ENCODE measurements at regions not wholly inside any gene's neighbourhood (a gene's known extent, or its start where the extent isn't known, plus 50 kb on each side); places are given as distances from the start of the nearest gene placed in this dataset.

GRCh38 chr13:74045583-74045982 is 88.6 kb downstream of the KLF12 start:
- H3K36me3 ChIP-seq (ENCODE audit: control insufficient read depth, insufficient read depth, low read length): no peaks in the 10 kb centered on the region
- no peak for TF ChIP-seq CTCF (IDR thresholded peaks at IDR 0.05; ENCODE audit: insufficient read depth in 1 of 2, low read depth in 1 of 2, low read length in 1 of 2, severe bottlenecking in 1 of 2, unreplicated experiment in 1 of 2)
- no TSS peak for BruUV-seq (replicated peaks)
- intact Hi-C loops (cut with micrococcal nuclease; ENCODE audit: unreplicated experiment): no loop called here
- no peak overlapping the region for H3K27ac Mint-ChIP-seq (ENCODE audit: unreplicated experiment)
- peaks cover 27% of the 10 kb centered on the region for H3K4me1 Mint-ChIP-seq (ENCODE audit: low read depth, unreplicated experiment)
- DNase-seq: no peak
- H3K4me1 ChIP-seq: peaks cover 16% of the 10 kb centered on the region
- H3K9me3 Mint-ChIP-seq (ENCODE audit: unreplicated experiment): no peaks in the 10 kb centered on the region
- H3K4me3 ChIP-seq (ENCODE audit: low read depth, low read length): no peak overlapping the region
- POLR2A ChIA-PET: no interaction called here
- H3K27me3 ChIP-seq (replicated peaks; ENCODE audit: control insufficient read depth, insufficient read depth, low read length): no peaks in the 10 kb centered on the region
- H3K36me3 Mint-ChIP-seq (ENCODE audit: insufficient read depth, unreplicated experiment): no peaks in the 10 kb centered on the region
- H3K27me3 Mint-ChIP-seq (ENCODE audit: insufficient read depth, unreplicated experiment): no peaks in the 10 kb centered on the region
- H3K9me3 ChIP-seq: no peaks in the 10 kb centered on the region
- CTCF ChIA-PET: no interaction called here
- no peak overlapping the region for H3K4me3 Mint-ChIP-seq (ENCODE audit: unreplicated experiment)

DNA sequence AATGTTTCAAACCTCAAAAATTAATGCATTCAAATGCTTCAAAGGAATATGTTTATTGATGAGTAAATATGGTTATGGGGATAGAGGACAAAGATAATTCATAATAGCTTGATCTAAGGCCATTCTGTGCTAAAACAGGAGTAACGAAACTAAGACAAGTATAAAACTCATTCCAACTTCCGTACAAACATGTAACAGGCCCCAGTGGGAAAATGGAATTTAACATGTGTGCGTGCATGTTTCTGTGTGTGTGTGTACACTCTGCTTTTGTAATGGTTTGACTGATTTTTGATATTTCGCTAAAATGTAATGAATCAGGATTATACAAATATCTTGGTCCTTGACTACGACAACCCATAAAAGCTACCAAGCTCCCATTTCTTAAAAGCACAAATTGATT is 91.0 kb downstream of the KLF12 start:
- DNase-seq: no peak
- CTCF ChIA-PET: no interaction called here
- intact Hi-C loops (cut with micrococcal nuclease; ENCODE audit: unreplicated experiment): no loop called here
- POLR2A ChIA-PET: no interaction called here
- Histone ChIP-seq H3K36me3 (ENCODE audit: control insufficient read depth, insufficient read depth, low read length) (no peaks in the 10 kb centered on the region), H3K4me3 (ENCODE audit: low read depth, low read length) (no peak overlapping the region), H3K9me3 (no peaks in the 10 kb centered on the region), H3K4me1 (peaks cover 8% of the 10 kb centered on the region), H3K27me3 (replicated peaks; ENCODE audit: control insufficient read depth, insufficient read depth, low read length) (no peaks in the 10 kb centered on the region)
- Mint-ChIP-seq H3K4me3 (ENCODE audit: unreplicated experiment) (no peak overlapping the region), H3K36me3 (ENCODE audit: insufficient read depth, unreplicated experiment) (no peaks in the 10 kb centered on the region), H3K27me3 (ENCODE audit: insufficient read depth, unreplicated experiment) (no peaks in the 10 kb centered on the region), H3K4me1 (ENCODE audit: low read depth, unreplicated experiment) (peaks cover 17% of the 10 kb centered on the region), H3K27ac (ENCODE audit: unreplicated experiment) (no peak overlapping the region), H3K9me3 (ENCODE audit: unreplicated experiment) (no peaks in the 10 kb centered on the region)
- no peak for TF ChIP-seq CTCF (IDR thresholded peaks at IDR 0.05; ENCODE audit: insufficient read depth in 1 of 2, low read depth in 1 of 2, low read length in 1 of 2, severe bottlenecking in 1 of 2, unreplicated experiment in 1 of 2)
- no TSS peak for BruUV-seq (replicated peaks)

GRCh38 chr13:74040200-74040599 is 94.0 kb downstream of the KLF12 start:
- H3K36me3 ChIP-seq (ENCODE audit: control insufficient read depth, insufficient read depth, low read length): no peaks in the 10 kb centered on the region
- intact Hi-C loops (cut with micrococcal nuclease; ENCODE audit: unreplicated experiment): loop anchor here (2.0 kb wide), 1 partner anchor 191 kb away; no protein-coding TSS in a partner anchor
- H3K27ac Mint-ChIP-seq (ENCODE audit: unreplicated experiment): no peak overlapping the region
- POLR2A ChIA-PET: no interaction called here
- no peak overlapping the region for H3K4me3 ChIP-seq (ENCODE audit: low read depth, low read length)
- H3K4me1 ChIP-seq: peaks cover 22% of the 10 kb centered on the region
- no peaks in the 10 kb centered on the region for H3K9me3 ChIP-seq
- H3K4me1 Mint-ChIP-seq (ENCODE audit: low read depth, unreplicated experiment): peaks cover 22% of the 10 kb centered on the region
- H3K27me3 ChIP-seq (replicated peaks; ENCODE audit: control insufficient read depth, insufficient read depth, low read length): no peaks in the 10 kb centered on the region
- H3K9me3 Mint-ChIP-seq (ENCODE audit: unreplicated experiment): no peaks in the 10 kb centered on the region
- H3K4me3 Mint-ChIP-seq (ENCODE audit: unreplicated experiment): no peak overlapping the region
- peak; percentile 79 to 87 for TF ChIP-seq CTCF (IDR thresholded peaks at IDR 0.05; ENCODE audit: insufficient read depth in 1 of 2, low read depth in 1 of 2, low read length in 1 of 2, severe bottlenecking in 1 of 2, unreplicated experiment in 1 of 2)
- H3K36me3 Mint-ChIP-seq (ENCODE audit: insufficient read depth, unreplicated experiment): peaks cover 6% of the 10 kb centered on the region
- H3K27me3 Mint-ChIP-seq (ENCODE audit: insufficient read depth, unreplicated experiment): no peaks in the 10 kb centered on the region
- no TSS peak for BruUV-seq (replicated peaks)
- peak; percentile 76 to 79 for DNase-seq
- CTCF ChIA-PET: interaction anchor here (1.9 kb wide), 1 partner anchor 15 kb away, joined by 4 read pairs; no protein-coding TSS in a partner anchor

All from Caco-2 (cell line).